Common myeloid progenitor, CD34-positive (primary cell): ENCODE measurements at regions not wholly inside any gene's neighbourhood (a gene's known extent, or its start where the extent isn't known, plus 50 kb on each side); places are given as distances from the start of the nearest gene placed in this dataset.
A peak's percentile ranks its signal among the peaks of the same experiment; 100 is the strongest.

Experiments
- CTCF ChIA-PET: fragments of 350-600 bp; sonication (Branson Sonifier 250); formaldehyde crosslinking; loops from one replicate; lab custom pipeline; 2021; ENCODE audit warnings: antibody characterized with exemption; lab: Charles Lee
- POLR2A ChIA-PET: fragments of 350-600 bp; sonication (Branson Sonifier 250); formaldehyde crosslinking; loops from one replicate; lab custom pipeline; 2021; ENCODE audit warnings: antibody characterized with exemption; lab: Charles Lee
- DNase-seq, 3 donors: peaks; one replicate each; pipeline versions ENCODE4 v3.0.0 to v3.0.0-alpha.2; 2013
- H3K27ac ChIP-seq, 2 experiments: 1 replicate in 1 of 2; 2 replicates in 1 of 2; pipeline ENCODE4 v1.7.0; 2013; ENCODE audit warnings: inconsistent platforms in 2 of 2, low read length in 2 of 2, mild to moderate bottlenecking in 2 of 2, low read depth in 1 of 2, moderate library complexity in 1 of 2; ENCODE audit not compliant: severe bottlenecking in 2 of 2, insufficient read depth in 1 of 2, poor library complexity in 1 of 2
- H3K27me3 ChIP-seq, 5 experiments: replicated peaks in 2 of 5; 1 replicate in 3 of 5; 2 replicates in 2 of 5; pipeline versions ENCODE4 v1.6.1 to v1.7.0; 2013; ENCODE audit warnings: low read length in 4 of 5, mild to moderate bottlenecking in 2 of 5, moderate library complexity in 2 of 5, inconsistent platforms in 1 of 5; ENCODE audit not compliant: insufficient read depth in 5 of 5, control insufficient read depth in 4 of 5
- H3K36me3 ChIP-seq, 4 experiments: 1 replicate in 2 of 4; 2 replicates in 2 of 4; pipeline versions ENCODE4 v1.6.1 to v1.7.0; 2013; ENCODE audit warnings: low read length in 3 of 4, control low read depth in 1 of 4, mild to moderate bottlenecking in 1 of 4; ENCODE audit not compliant: control insufficient read depth in 4 of 4, insufficient read depth in 4 of 4
- H3K4me1 ChIP-seq, 4 experiments: 1 replicate in 3 of 4; 2 replicates in 1 of 4; pipeline versions ENCODE4 v1.6.1 to v1.7.1; 2013; ENCODE audit warnings: low read length in 3 of 4, mild to moderate bottlenecking in 3 of 4, control low read depth in 1 of 4, inconsistent platforms in 1 of 4, moderate library complexity in 1 of 4; ENCODE audit not compliant: control insufficient read depth in 4 of 4, insufficient read depth in 4 of 4; ENCODE audit errors: control extremely low read depth in 1 of 4
- H3K4me3 ChIP-seq, 7 experiments: 1 replicate in 4 of 7; 2 replicates in 3 of 7; pipeline versions ENCODE4 v1.5.1 to v1.7.0; 2013; ENCODE audit warnings: mild to moderate bottlenecking in 7 of 7, low read length in 6 of 7, moderate library complexity in 6 of 7, inconsistent platforms in 2 of 7, low read depth in 2 of 7, control low read depth in 1 of 7; ENCODE audit not compliant: insufficient read depth in 4 of 7, control insufficient read depth in 1 of 7; ENCODE audit errors: extremely low read depth in 1 of 7
- H3K9me3 ChIP-seq, 5 experiments: 1 replicate in 4 of 5; 2 replicates in 1 of 5; pipeline versions ENCODE4 v1.6.1 to v1.7.1; 2013; ENCODE audit warnings: low read length in 4 of 5, mild to moderate bottlenecking in 2 of 5, inconsistent platforms in 1 of 5, low read depth in 1 of 5, moderate library complexity in 1 of 5; ENCODE audit not compliant: control insufficient read depth in 4 of 5, insufficient read depth in 2 of 5; ENCODE audit errors: control extremely low read depth in 1 of 5
- WGBS: methylation state at CpG from one replicate; pipeline ENCODE4 v1.1.5; 2013; ENCODE audit not compliant: insufficient coverage; 5-methylcytosine and 5-hydroxymethylcytosine counted together

- 100% methylated on average over 5 of the region's 7 CpGs for WGBS
- ChIA-PET CTCF (interaction anchor here (1.3 to 1.6 kb wide), 2 partner anchors 11 to 12 kb away, joined by 3 read pairs; no protein-coding TSS in a partner anchor), POLR2A (interaction anchor here (0.6 kb wide), 1 partner anchor 1528 kb away, joined by 3 read pairs; no protein-coding TSS in a partner anchor)
- DNase-seq: no peak
- Histone ChIP-seq H3K9me3 (no peaks in the 10 kb centered on the region), H3K4me3 (no peak overlapping the region), H3K27ac (no peak overlapping the region), H3K4me1 (no peaks in the 10 kb centered on the region), H3K27me3 (peaks cover 0 to 4% (median 0%) of the 10 kb centered on the region in 5 experiments), H3K36me3 (no peaks in the 10 kb centered on the region)
Measured at GRCh38 chr5:167804512-167805220, 486.8 kb upstream of the WWC1 start.

DNA sequence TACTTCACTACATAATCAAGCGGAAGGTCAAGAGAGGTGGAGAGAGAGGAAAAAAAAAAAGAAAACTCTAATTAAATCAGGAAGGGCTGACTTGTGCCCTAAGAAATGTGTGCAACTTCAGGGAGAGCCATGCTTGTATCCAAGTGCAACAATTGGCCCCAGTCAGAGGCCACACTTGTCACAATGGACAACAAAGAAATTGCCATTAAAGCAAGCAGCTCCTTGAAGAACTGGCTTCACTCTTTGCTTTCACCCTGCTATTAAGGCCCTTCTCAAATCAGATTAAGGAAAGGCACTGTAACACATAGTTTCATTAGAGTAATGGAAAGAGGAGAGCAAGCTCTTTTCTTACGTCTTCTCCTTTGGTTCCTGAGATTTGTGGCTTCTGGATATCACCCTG, 480.9 kb upstream of the WWC1 start:
- no peak overlapping the region for H3K4me3 ChIP-seq
- DNase-seq: no peak
- H3K9me3 ChIP-seq: no peaks in the 10 kb centered on the region
- 80% methylated on average over 1 of the region's 2 CpGs for WGBS
- ChIA-PET POLR2A (no interaction called here), CTCF (no interaction called here)
- H3K4me1 ChIP-seq: no peaks in the 10 kb centered on the region
- no peaks in the 10 kb centered on the region for H3K36me3 ChIP-seq
- H3K27me3 ChIP-seq: no peaks in the 10 kb centered on the region
- no peak overlapping the region for H3K27ac ChIP-seq

GRCh38 chr5:167812871-167813270, 478.6 kb upstream of the WWC1 start:
- H3K36me3 ChIP-seq: no peaks in the 10 kb centered on the region
- H3K27ac ChIP-seq: no peak overlapping the region
- WGBS: 88% methylated on average over 3 of the region's 4 CpGs
- no peaks in the 10 kb centered on the region for H3K9me3 ChIP-seq
- peaks cover 0 to 11% (median 4%) of the 10 kb centered on the region in 4 experiments for H3K4me1 ChIP-seq
- POLR2A ChIA-PET: no interaction called here
- CTCF ChIA-PET: interaction anchor here (1.1 kb wide), 1 partner anchor 11 kb away, joined by 3 read pairs; no protein-coding TSS in a partner anchor
- no peak overlapping the region for H3K4me3 ChIP-seq
- no peak for DNase-seq
- no peaks in the 10 kb centered on the region for H3K27me3 ChIP-seq

GRCh38 chr5:167813389-167813788, 478.1 kb upstream of the WWC1 start:
- ChIA-PET CTCF (interaction anchor here (1.1 kb wide), 1 partner anchor 11 kb away, joined by 3 read pairs; no protein-coding TSS in a partner anchor), POLR2A (no interaction called here)
- no peaks in the 10 kb centered on the region for H3K9me3 ChIP-seq
- no peak overlapping the region for H3K4me3 ChIP-seq
- H3K4me1 ChIP-seq: peaks cover 0 to 11% (median 4%) of the 10 kb centered on the region in 4 experiments
- no peak for DNase-seq
- H3K27me3 ChIP-seq: no peaks in the 10 kb centered on the region
- no peaks in the 10 kb centered on the region for H3K36me3 ChIP-seq
- WGBS: no CpG with 5 or more reads among the region's 2 CpGs
- H3K27ac ChIP-seq: no peak overlapping the region

GRCh38 chr5:167814040-167814439, 477.4 kb upstream of the WWC1 start:
- Histone ChIP-seq H3K4me1 (peaks cover 0 to 11% (median 4%) of the 10 kb centered on the region in 4 experiments), H3K4me3 (no peak overlapping the region), H3K27ac (no peak overlapping the region), H3K9me3 (no peaks in the 10 kb centered on the region), H3K27me3 (no peaks in the 10 kb centered on the region), H3K36me3 (no peaks in the 10 kb centered on the region)
- POLR2A ChIA-PET: no interaction called here
- no peak for DNase-seq
- CTCF ChIA-PET: interaction anchor here (1.1 kb wide), 1 partner anchor 12 kb away, joined by 3 read pairs; no protein-coding TSS in a partner anchor
- 98% methylated on average over 5 of the region's 6 CpGs for WGBS

GRCh38 chr5:167814828-167815227, 476.6 kb upstream of the WWC1 start:
- Histone ChIP-seq H3K9me3 (no peaks in the 10 kb centered on the region), H3K27ac (no peak overlapping the region), H3K27me3 (no peaks in the 10 kb centered on the region), H3K4me1 (peaks cover 0 to 11% (median 4%) of the 10 kb centered on the region in 4 experiments), H3K4me3 (no peak overlapping the region), H3K36me3 (no peaks in the 10 kb centered on the region)
- 90% methylated on average over 4 of the region's 4 CpGs for WGBS
- CTCF ChIA-PET: no interaction called here
- POLR2A ChIA-PET: interaction anchor here (0.6 kb wide), 1 partner anchor 33 kb away, joined by 3 read pairs; no protein-coding TSS in a partner anchor
- DNase-seq: no peak

- DNase-seq: peak; percentile 10 to 69 (median 56)
- Histone ChIP-seq H3K36me3 (no peaks in the 10 kb centered on the region), H3K27me3 (no peaks in the 10 kb centered on the region), H3K27ac (no peak overlapping the region), H3K9me3 (no peaks in the 10 kb centered on the region), H3K4me3 (no peak overlapping the region), H3K4me1 (peaks cover 0 to 11% (median 4%) of the 10 kb centered on the region in 4 experiments)
- ChIA-PET POLR2A (no interaction called here), CTCF (no interaction called here)
- no CpG with 5 or more reads among the region's 3 CpGs for WGBS
Measured at GRCh38 chr5:167816354-167816753, 475.1 kb upstream of the WWC1 start.
